ENCODE measurements at regions not wholly inside any gene's neighbourhood (a gene's known extent, or its start where the extent isn't known, plus 50 kb on each side); places are given as distances from the start of the nearest gene placed in this dataset.

DNA sequence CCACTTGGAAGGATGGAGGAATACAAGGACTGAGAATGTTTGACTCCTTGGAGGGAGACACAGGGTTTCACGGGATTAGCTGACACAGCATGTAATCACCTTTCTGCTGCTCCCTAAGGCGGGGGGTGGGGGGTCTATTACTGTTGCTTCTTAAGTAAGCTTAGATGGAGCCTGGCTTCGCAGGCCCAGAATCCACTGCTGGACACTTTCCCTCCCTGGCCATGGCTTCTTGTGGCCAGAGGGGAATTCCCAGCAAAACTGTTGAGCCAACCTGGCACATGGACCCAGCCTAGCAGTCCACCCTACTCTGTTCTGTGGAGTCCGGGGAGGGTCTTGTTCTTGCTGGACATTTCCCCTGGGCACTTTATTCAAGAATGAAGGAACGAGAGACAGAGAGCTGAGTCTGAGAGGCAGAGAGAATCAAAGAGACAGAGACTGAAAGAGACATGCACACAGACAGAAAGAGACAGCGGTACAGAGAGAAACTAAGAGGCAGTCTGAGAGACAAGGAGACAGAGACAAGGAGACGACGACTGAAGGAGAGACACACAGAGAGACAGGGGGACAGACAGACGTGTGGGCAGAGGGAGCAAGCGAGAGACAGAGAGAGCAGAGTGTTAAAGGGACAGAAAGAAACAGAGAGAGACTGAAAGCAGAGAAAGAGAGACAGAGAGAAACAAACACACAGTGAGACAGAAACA, 55.6 kb upstream of the DLG1 start:
- TF ChIP-seq POLR2A (IDR thresholded peaks at IDR 0.05; ENCODE audit: low read depth, low read length) (no peak), PAX5 (IDR thresholded peaks at IDR 0.05; ENCODE audit: insufficient read depth, low read length, severe bottlenecking) (no peak)
